ENCODE measurements at regions not wholly inside any gene's neighbourhood (a gene's known extent, or its start where the extent isn't known, plus 50 kb on each side); places are given as distances from the start of the nearest gene placed in this dataset.

- intact Hi-C loops (cut with DNase I) = no loop called here
- Histone ChIP-seq H3K4me1 (ENCODE audit: control insufficient read depth in 2 of 3, insufficient read depth in 2 of 3, low read depth in 1 of 3, low read length in 3 of 3) (no peaks in the 10 kb centered on the region), H3K9me3 (ENCODE audit: control insufficient read depth in 2 of 3, insufficient read depth in 1 of 3, low read length in 3 of 3) (no peaks in the 10 kb centered on the region), H3K27me3 (ENCODE audit: control insufficient read depth, insufficient read depth, low read length) (no peaks in the 10 kb centered on the region), H3K4me3 (ENCODE audit: low read length in 3 of 3) (no peak overlapping the region), H3K36me3 (ENCODE audit: control insufficient read depth in 2 of 3, insufficient read depth in 3 of 3, low read length in 3 of 3) (no peaks in the 10 kb centered on the region), H3K9ac (ENCODE audit: low read length in 3 of 3) (no peak overlapping the region), H3K27ac (ENCODE audit: low read depth in 2 of 2, low read length in 2 of 2) (no peak overlapping the region)
- FAIRE-seq (no peak), DNase-seq (no peak)
- no peak for TF ChIP-seq CTCF (IDR thresholded peaks at IDR 0.05; ENCODE audit: borderline replicate concordance, extremely low read depth, insufficient read depth)
Observed at GRCh38 chr3:27794211-27794610, 72.1 kb upstream of the EOMES start.

- H3K9me3 ChIP-seq (ENCODE audit: control insufficient read depth in 2 of 3, insufficient read depth in 1 of 3, low read length in 3 of 3) = no peaks in the 10 kb centered on the region
- no peak for FAIRE-seq
Observed at GRCh38 chr3:27796365-27796875, 74.3 kb upstream of the EOMES start.

DNA sequence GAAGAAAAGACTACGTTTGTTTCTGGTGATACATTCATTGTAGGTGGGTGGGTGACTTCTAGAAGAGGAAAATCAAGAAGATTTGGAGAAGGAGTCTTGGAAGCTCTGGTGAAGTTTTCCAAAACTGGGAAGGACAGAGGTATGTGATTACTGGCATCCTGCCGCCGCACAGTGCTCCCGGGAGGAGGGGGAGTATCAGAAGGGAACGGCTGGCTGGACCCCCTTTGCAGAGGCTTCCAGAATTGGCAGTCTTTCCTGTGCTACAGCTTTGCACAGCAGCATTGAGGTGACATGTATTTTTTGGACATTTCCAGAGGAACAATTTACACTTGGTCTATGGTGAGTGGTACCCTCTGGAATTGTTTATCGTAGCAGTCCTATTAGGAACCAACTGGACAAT is 75.7 kb upstream of the EOMES start:
- Histone ChIP-seq H3K4me1 (ENCODE audit: control insufficient read depth in 2 of 3, insufficient read depth in 2 of 3, low read depth in 1 of 3, low read length in 3 of 3) (no peaks in the 10 kb centered on the region), H3K27ac (ENCODE audit: low read depth in 2 of 2, low read length in 2 of 2) (no peak overlapping the region), H3K9me3 (ENCODE audit: control insufficient read depth in 2 of 3, insufficient read depth in 1 of 3, low read length in 3 of 3) (no peaks in the 10 kb centered on the region), H3K9ac (ENCODE audit: low read length in 3 of 3) (no peak overlapping the region), H3K27me3 (ENCODE audit: control insufficient read depth, insufficient read depth, low read length) (no peaks in the 10 kb centered on the region), H3K36me3 (ENCODE audit: control insufficient read depth in 2 of 3, insufficient read depth in 3 of 3, low read length in 3 of 3) (no peaks in the 10 kb centered on the region), H3K4me3 (ENCODE audit: low read length in 3 of 3) (no peak overlapping the region)
- DNase-seq (no peak), FAIRE-seq (no peak)
- TF ChIP-seq CTCF (IDR thresholded peaks at IDR 0.05; ENCODE audit: borderline replicate concordance, extremely low read depth, insufficient read depth) = no peak
- intact Hi-C loops (cut with DNase I) = no loop called here

More at GRCh38 chr3:27796365-27796875, 74.3 kb upstream of the EOMES start:
- Histone ChIP-seq H3K27me3 (ENCODE audit: control insufficient read depth, insufficient read depth, low read length) (no peaks in the 10 kb centered on the region), H3K4me3 (ENCODE audit: low read length in 3 of 3) (no peak overlapping the region), H3K9ac (ENCODE audit: low read length in 3 of 3) (no peak overlapping the region), H3K27ac (ENCODE audit: low read depth in 2 of 2, low read length in 2 of 2) (no peak overlapping the region), H3K36me3 (ENCODE audit: control insufficient read depth in 2 of 3, insufficient read depth in 3 of 3, low read length in 3 of 3) (no peaks in the 10 kb centered on the region), H3K4me1 (ENCODE audit: control insufficient read depth in 2 of 3, insufficient read depth in 2 of 3, low read depth in 1 of 3, low read length in 3 of 3) (no peaks in the 10 kb centered on the region)
- DNase-seq = no peak
- intact Hi-C loops (cut with DNase I) = no loop called here
- no peak for TF ChIP-seq CTCF (IDR thresholded peaks at IDR 0.05; ENCODE audit: borderline replicate concordance, extremely low read depth, insufficient read depth)

- no peak overlapping the region for H3K27ac ChIP-seq (ENCODE audit: low read depth in 2 of 2, low read length in 2 of 2)
- no peak for FAIRE-seq
- H3K9ac ChIP-seq (ENCODE audit: low read length in 3 of 3) = no peak overlapping the region
- no peaks in the 10 kb centered on the region for H3K9me3 ChIP-seq (ENCODE audit: control insufficient read depth in 2 of 3, insufficient read depth in 1 of 3, low read length in 3 of 3)
- H3K36me3 ChIP-seq (ENCODE audit: control insufficient read depth in 2 of 3, insufficient read depth in 3 of 3, low read length in 3 of 3) = no peaks in the 10 kb centered on the region
- no peaks in the 10 kb centered on the region for H3K27me3 ChIP-seq (ENCODE audit: control insufficient read depth, insufficient read depth, low read length)
- no peak for TF ChIP-seq CTCF (IDR thresholded peaks at IDR 0.05; ENCODE audit: borderline replicate concordance, extremely low read depth, insufficient read depth)
- intact Hi-C loops (cut with DNase I) = no loop called here
- no peaks in the 10 kb centered on the region for H3K4me1 ChIP-seq (ENCODE audit: control insufficient read depth in 2 of 3, insufficient read depth in 2 of 3, low read depth in 1 of 3, low read length in 3 of 3)
- no peak for DNase-seq
- H3K4me3 ChIP-seq (ENCODE audit: low read length in 3 of 3) = no peak overlapping the region
Observed at GRCh38 chr3:27800261-27800660, 78.1 kb upstream of the EOMES start.
